ENCODE measurements at regions not wholly inside any gene's neighbourhood (a gene's known extent, or its start where the extent isn't known, plus 50 kb on each side); places are given as distances from the start of the nearest gene placed in this dataset.

DNA sequence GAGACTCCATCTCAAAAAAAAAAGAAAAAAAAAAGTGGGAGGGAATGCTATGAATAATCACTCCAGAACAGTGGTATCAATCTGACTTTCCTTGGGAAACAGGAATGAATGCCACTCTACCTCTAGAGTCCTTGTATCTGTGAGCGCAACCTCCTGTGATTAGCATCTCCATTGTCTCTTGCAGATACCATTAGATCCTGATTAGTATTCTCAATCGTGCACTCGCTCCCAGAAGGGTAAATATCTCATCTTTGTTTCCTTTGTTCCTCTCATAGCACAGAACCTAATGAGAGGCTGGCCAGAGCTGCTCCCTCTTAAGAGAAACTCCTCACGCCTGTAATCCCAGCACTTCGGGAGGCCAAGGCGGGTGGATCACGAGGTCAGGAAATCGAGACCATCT, 184.4 kb upstream of the KCNK2 start:
- Histone ChIP-seq H3K27me3 (ENCODE audit: low read depth, low read length) (no peaks in the 10 kb centered on the region), H3K79me2 (ENCODE audit: low read length) (no peaks in the 10 kb centered on the region), H3K9me3 (ENCODE audit: insufficient read depth, low read length) (no peaks in the 10 kb centered on the region), H3K36me3 (replicated peaks; ENCODE audit: low read depth, low read length) (no peaks in the 10 kb centered on the region), H3K27ac (ENCODE audit: low read length) (no peak overlapping the region), H4K20me1 (ENCODE audit: insufficient read depth, low read length) (no peaks in the 10 kb centered on the region), H3K4me3 (ENCODE audit: low read length) (no peak overlapping the region), H3K9ac (ENCODE audit: low read length) (no peak overlapping the region), H3K4me2 (ENCODE audit: low read length) (no peak overlapping the region), H3K4me1 (ENCODE audit: low read length) (peaks cover 20% of the 10 kb centered on the region), H2AFZ (ENCODE audit: low read depth, low read length) (no peak overlapping the region)
- TF ChIP-seq, protein P1, sequence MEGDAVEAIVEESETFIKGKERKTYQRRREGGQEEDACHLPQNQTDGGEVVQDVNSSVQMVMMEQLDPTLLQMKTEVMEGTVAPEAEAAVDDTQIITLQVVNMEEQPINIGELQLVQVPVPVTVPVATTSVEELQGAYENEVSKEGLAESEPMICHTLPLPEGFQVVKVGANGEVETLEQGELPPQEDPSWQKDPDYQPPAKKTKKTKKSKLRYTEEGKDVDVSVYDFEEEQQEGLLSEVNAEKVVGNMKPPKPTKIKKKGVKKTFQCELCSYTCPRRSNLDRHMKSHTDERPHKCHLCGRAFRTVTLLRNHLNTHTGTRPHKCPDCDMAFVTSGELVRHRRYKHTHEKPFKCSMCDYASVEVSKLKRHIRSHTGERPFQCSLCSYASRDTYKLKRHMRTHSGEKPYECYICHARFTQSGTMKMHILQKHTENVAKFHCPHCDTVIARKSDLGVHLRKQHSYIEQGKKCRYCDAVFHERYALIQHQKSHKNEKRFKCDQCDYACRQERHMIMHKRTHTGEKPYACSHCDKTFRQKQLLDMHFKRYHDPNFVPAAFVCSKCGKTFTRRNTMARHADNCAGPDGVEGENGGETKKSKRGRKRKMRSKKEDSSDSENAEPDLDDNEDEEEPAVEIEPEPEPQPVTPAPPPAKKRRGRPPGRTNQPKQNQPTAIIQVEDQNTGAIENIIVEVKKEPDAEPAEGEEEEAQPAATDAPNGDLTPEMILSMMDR (IDR thresholded peaks at IDR 0.05; ENCODE audit: low read depth, low read length), result no peak
- no peak for TF ChIP-seq EZH2phosphoT487 (IDR thresholded peaks at IDR 0.05; ENCODE audit: low read depth)

DNA sequence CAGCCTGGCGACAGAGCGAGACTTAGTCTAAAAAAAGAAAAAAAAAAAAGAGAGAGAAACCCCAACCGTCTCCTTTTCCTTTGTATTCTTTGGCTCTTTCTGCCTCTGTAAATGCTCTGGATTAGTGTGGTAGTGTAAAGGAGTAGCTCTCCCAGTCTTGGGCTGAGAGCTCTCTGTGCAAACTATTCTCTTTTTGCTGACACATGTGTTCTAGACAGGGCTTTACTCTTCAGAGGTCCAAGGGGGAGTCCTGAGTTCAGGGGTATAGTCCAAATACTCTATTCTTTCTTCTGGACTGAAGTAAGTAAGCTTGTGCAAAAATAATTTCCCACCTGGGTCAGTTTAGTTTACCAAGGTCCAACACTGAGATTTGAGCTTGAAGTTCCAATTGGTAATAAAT, 183.8 kb upstream of the KCNK2 start:
- TF ChIP-seq, protein P1 (IDR thresholded peaks at IDR 0.05; ENCODE audit: low read depth, low read length), result no peak
- no peak for TF ChIP-seq EZH2phosphoT487 (IDR thresholded peaks at IDR 0.05; ENCODE audit: low read depth)
- no peak overlapping the region for H3K27ac ChIP-seq (ENCODE audit: low read length)
- no peak overlapping the region for H3K4me3 ChIP-seq (ENCODE audit: low read length)
- H3K79me2 ChIP-seq (ENCODE audit: low read length), result no peaks in the 10 kb centered on the region
- H3K36me3 ChIP-seq (replicated peaks; ENCODE audit: low read depth, low read length), result no peaks in the 10 kb centered on the region
- H2AFZ ChIP-seq (ENCODE audit: low read depth, low read length), result no peak overlapping the region
- H3K4me1 ChIP-seq (ENCODE audit: low read length), result peaks cover 20% of the 10 kb centered on the region
- no peaks in the 10 kb centered on the region for H4K20me1 ChIP-seq (ENCODE audit: insufficient read depth, low read length)
- no peak overlapping the region for H3K4me2 ChIP-seq (ENCODE audit: low read length)
- no peaks in the 10 kb centered on the region for H3K9me3 ChIP-seq (ENCODE audit: insufficient read depth, low read length)
- no peaks in the 10 kb centered on the region for H3K27me3 ChIP-seq (ENCODE audit: low read depth, low read length)
- H3K9ac ChIP-seq (ENCODE audit: low read length), result no peak overlapping the region

DNA sequence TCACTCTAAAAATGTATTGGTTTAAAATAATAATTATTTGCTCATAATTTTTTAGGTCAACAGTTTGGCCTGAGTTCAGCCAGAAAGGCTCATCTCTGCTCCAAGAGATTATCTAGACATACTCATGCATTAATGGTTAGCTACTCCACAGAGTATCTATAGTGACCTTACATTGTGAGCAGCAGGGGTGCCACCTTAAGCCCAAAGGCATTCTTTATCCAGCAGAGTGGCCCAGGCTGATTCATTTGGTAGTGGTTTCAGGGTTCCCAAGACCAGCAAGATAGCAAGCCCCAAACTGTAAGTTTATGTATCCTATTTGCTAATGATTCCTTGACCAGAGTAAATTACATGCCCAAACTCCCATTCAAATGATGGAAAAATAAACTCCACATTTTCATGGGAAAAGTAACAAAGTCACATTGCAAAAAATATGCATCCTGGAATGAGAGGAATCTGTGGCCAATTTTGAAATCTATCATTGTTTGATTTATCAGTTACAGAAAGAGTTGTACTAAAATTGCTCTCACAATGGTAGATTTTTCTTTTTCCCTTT, 182.6 kb upstream of the KCNK2 start:
- no peak overlapping the region for H3K27ac ChIP-seq (ENCODE audit: low read length)
- no peaks in the 10 kb centered on the region for H3K79me2 ChIP-seq (ENCODE audit: low read length)
- no peak overlapping the region for H2AFZ ChIP-seq (ENCODE audit: low read depth, low read length)
- no peak overlapping the region for H3K9ac ChIP-seq (ENCODE audit: low read length)
- TF ChIP-seq EZH2phosphoT487 (IDR thresholded peaks at IDR 0.05; ENCODE audit: low read depth), result no peak
- TF ChIP-seq, protein P1 (IDR thresholded peaks at IDR 0.05; ENCODE audit: low read depth, low read length), result no peak
- H4K20me1 ChIP-seq (ENCODE audit: insufficient read depth, low read length), result no peaks in the 10 kb centered on the region
- H3K27me3 ChIP-seq (ENCODE audit: low read depth, low read length), result no peaks in the 10 kb centered on the region
- no peaks in the 10 kb centered on the region for H3K9me3 ChIP-seq (ENCODE audit: insufficient read depth, low read length)
- no peak overlapping the region for H3K4me3 ChIP-seq (ENCODE audit: low read length)
- H3K36me3 ChIP-seq (replicated peaks; ENCODE audit: low read depth, low read length), result no peaks in the 10 kb centered on the region
- H3K4me1 ChIP-seq (ENCODE audit: low read length), result peaks cover 20% of the 10 kb centered on the region
- H3K4me2 ChIP-seq (ENCODE audit: low read length), result no peak overlapping the region

DNA sequence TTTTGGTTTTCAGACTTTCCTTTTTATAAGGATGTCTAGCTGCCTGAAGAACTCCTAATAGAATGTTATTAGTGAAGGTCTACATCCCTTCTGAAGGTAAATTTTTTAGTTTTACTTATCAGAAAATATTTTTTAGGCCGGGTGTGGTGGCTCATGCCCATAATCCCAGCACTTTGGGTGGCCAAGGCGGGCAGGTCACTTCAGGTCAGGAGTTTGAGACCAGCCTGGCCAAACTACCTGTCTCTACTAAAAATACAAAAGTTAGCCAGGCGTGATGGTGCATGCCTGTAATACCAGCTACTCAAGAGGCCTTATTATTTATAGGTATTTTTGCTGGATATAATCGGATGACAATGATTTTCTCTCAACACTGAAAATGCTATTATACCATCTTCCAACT, 181.9 kb upstream of the KCNK2 start:
- peaks cover 20% of the 10 kb centered on the region for H3K4me1 ChIP-seq (ENCODE audit: low read length)
- no peaks in the 10 kb centered on the region for H3K79me2 ChIP-seq (ENCODE audit: low read length)
- H4K20me1 ChIP-seq (ENCODE audit: insufficient read depth, low read length), result no peaks in the 10 kb centered on the region
- no peaks in the 10 kb centered on the region for H3K36me3 ChIP-seq (replicated peaks; ENCODE audit: low read depth, low read length)
- no peaks in the 10 kb centered on the region for H3K27me3 ChIP-seq (ENCODE audit: low read depth, low read length)
- TF ChIP-seq, protein P1 (IDR thresholded peaks at IDR 0.05; ENCODE audit: low read depth, low read length), result no peak
- no peak for TF ChIP-seq EZH2phosphoT487 (IDR thresholded peaks at IDR 0.05; ENCODE audit: low read depth)
- H3K9ac ChIP-seq (ENCODE audit: low read length), result no peak overlapping the region
- H3K9me3 ChIP-seq (ENCODE audit: insufficient read depth, low read length), result no peaks in the 10 kb centered on the region
- no peak overlapping the region for H3K4me2 ChIP-seq (ENCODE audit: low read length)
- no peak overlapping the region for H2AFZ ChIP-seq (ENCODE audit: low read depth, low read length)
- H3K27ac ChIP-seq (ENCODE audit: low read length), result no peak overlapping the region
- no peak overlapping the region for H3K4me3 ChIP-seq (ENCODE audit: low read length)

All from OCI-LY3 (cell line).